Epithelial cell of esophagus (primary cell): ENCODE measurements at regions not wholly inside any gene's neighbourhood (a gene's known extent, or its start where the extent isn't known, plus 50 kb on each side); places are given as distances from the start of the nearest gene placed in this dataset.

Experiments used
- DNase-seq: peaks from one replicate; pipeline ENCODE4 v3.0.0; 2010; ENCODE audit warnings: low read depth
- H3K4me3 ChIP-seq: 2 replicates; pipeline ENCODE4 v1.5.1; 2011; ENCODE audit warnings: mild to moderate bottlenecking, low read length, control low read depth
- TF ChIP-seq, protein P1 (sequence below): IDR thresholded peaks from 2 replicates; pipeline ENCODE4 v1.5.1; 2011; ENCODE audit warnings: low read depth, mild to moderate bottlenecking, low read length, control low read depth, inconsistent platforms; ENCODE audit not compliant: insufficient read depth; ENCODE audit errors: missing control alignments

DNA sequence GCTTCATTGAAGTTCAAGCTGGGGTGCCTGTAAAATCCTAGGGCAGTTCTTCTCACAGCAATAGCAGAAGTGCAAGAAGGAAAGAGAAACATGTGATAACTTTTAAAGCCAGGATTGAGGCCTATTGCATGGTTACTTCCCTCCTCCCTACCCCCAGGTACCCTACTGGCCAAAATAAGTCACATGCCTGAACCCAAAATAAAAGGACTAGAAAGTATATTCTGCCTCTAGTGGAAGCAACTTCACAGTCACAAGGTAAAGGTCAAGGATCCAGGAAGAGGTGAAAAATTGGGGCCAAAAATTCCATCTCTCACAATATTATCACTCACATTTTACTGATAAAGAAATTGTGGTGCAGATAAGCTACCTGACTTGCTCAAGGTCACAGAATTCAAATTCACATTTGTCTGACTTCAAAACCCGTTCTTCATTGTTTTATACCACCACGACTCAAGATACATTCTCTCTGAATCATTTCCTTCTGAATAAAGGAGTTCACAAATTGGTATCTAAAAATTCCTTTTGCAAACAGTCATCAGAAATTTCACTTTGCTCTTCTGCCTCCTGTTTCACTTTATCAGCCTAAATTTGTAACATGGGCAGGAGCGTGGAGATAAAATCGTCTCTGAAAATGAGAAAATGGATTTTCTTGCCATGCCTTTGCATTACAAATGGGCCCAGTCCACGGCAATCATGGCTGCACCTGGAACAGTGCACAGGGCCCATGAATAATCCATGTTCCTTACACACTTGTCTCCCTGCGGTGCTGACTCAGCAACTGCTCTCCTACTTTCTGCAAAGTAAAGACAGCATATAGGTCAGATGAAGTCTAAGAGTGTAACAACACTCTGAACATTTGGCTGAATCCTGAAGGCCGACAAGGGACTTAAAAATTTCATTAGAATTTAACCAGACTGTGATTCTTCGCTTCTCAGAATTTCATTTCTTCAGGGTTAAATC lies 485.3 kb upstream of the NFIA start:
- DNase-seq = peak; percentile 40

DNA sequence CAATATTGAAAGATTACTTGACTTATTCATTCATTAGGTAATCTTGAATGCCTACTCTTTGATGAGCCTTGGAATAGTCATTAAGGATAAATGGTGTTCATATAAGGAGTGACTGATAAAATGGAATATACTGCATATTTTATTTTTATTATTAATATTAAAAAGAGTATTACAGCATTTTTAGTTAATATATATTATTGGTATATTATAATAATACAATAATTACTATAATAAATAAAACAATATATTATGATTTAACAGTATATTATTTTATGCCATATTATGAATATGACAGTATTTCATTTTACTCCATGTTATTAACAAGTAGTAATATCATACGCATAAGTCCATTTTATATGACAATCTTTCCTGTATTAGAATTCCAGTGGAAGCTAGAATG lies 490.8 kb upstream of the NFIA start:
- DNase-seq = no peak
- H3K4me3 ChIP-seq = no peak overlapping the region
- TF ChIP-seq, protein P1, sequence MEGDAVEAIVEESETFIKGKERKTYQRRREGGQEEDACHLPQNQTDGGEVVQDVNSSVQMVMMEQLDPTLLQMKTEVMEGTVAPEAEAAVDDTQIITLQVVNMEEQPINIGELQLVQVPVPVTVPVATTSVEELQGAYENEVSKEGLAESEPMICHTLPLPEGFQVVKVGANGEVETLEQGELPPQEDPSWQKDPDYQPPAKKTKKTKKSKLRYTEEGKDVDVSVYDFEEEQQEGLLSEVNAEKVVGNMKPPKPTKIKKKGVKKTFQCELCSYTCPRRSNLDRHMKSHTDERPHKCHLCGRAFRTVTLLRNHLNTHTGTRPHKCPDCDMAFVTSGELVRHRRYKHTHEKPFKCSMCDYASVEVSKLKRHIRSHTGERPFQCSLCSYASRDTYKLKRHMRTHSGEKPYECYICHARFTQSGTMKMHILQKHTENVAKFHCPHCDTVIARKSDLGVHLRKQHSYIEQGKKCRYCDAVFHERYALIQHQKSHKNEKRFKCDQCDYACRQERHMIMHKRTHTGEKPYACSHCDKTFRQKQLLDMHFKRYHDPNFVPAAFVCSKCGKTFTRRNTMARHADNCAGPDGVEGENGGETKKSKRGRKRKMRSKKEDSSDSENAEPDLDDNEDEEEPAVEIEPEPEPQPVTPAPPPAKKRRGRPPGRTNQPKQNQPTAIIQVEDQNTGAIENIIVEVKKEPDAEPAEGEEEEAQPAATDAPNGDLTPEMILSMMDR = no peak

More for the DNA sequence above, 485.3 kb upstream of the NFIA start:
- TF ChIP-seq, protein P1 = no peak
- no peak overlapping the region for H3K4me3 ChIP-seq

DNA sequence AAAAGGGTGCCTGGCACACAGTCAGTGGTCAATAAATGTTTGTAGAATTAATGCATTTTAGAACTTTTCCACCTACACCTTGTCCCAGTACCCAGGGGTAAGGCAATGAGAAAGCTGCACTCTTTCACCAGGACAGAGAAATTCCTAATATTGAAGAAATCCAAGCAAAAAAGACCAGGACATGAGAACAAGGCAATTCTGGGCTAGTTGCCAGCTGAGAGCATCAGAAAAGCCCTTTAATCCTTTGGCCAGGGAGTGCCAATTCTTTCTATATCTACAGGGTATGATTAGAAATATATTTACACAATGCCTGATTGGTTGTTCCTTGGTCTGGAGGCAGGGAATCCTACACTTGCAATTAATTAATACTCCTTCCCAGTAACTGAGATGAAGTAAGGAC lies 492.4 kb upstream of the NFIA start:
- no peak for DNase-seq
- TF ChIP-seq, protein P1 = no peak
- H3K4me3 ChIP-seq = no peak overlapping the region

DNA sequence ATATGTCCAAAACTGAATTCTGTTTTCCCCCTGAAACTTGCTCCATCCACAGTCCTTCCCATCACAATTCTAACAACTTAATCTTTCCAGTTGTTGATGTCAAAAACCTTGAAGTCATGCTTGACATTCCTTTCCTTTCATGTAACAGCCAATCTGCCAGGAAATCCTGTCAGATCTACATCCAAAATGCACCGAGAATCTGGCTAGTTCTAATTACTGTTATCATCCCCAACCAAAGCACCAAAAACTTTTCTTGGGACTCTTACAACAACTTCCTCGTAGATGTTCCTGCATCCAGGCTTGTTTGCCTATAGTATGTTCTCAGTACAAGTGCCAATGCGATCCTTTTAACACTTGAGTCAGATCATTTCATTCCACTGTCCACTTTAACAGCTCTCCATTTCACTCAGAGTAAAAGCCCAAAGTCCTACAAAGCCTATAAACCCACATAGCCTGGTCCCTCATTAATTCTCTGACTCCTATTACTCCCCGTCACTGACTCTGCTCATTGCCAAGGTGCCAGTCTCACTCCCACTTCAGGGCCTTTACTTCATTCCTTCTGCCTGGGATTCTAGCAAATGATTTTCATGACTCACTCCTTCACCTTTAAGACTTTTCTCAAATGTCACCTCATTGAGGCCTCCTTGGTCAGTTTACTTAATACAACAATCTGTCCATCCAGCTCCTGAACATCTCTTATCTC lies 493.2 kb upstream of the NFIA start:
- TF ChIP-seq, protein P1 = no peak
- no peak overlapping the region for H3K4me3 ChIP-seq
- DNase-seq = no peak

DNA sequence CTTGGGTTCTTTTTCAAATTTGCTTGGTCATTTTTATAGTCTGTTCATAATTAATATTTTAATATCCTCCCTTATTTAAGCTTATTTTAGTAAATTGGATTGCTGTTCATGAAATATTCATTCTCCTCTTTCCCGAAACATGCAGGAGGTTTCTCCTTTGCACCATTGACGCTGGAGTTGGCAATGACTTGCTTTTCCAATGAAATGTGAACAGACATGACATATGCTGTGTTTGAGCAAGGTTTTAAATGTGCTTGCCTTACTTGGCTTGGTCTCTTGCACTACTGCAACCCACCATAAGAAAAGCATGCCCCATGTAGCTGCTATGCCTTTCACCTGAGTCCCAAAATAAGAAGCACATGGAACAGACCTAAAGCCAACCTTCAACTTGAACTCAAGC lies 498.0 kb upstream of the NFIA start:
- no peak overlapping the region for H3K4me3 ChIP-seq
- TF ChIP-seq, protein P1 = no peak
- DNase-seq = no peak

DNA sequence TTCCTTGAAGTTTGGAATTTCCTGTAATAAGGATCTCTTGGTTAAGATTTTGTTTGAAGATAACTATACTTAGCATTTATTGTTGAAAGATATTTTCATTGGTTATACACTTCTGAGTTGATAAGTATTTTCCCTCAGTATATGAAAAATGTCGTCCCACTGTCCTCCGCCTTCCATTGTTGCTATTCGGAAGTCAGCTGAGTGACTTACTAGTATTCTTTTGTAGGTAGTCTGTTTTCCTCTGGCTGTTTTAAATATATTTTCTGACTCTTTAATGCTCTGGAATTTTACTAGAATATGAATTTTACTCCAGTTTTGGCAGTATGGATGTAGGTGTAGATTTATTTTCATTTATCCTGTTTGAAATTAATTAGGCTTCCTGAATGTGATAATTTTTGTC lies 498.7 kb upstream of the NFIA start:
- TF ChIP-seq, protein P1 = no peak
- no peak overlapping the region for H3K4me3 ChIP-seq
- DNase-seq = no peak
